GM12874 (cell line): ENCODE measurements at regions not wholly inside any gene's neighbourhood (a gene's known extent, or its start where the extent isn't known, plus 50 kb on each side); places are given as distances from the start of the nearest gene placed in this dataset.

Source experiments
- CTCF ChIP-seq: IDR thresholded peaks from 2 replicates; pipeline ENCODE4 v1.5.1; 2011; ENCODE audit warnings: low read depth, mild to moderate bottlenecking, control low read depth, low read length, moderate library complexity; ENCODE audit not compliant: insufficient read depth

GRCh38 chr10:76743169-76743568 is 894.4 kb downstream of the KCNMA1 start:
- no peak for TF ChIP-seq CTCF

GRCh38 chr10:76740514-76740913 is 897.1 kb downstream of the KCNMA1 start:
- no peak for TF ChIP-seq CTCF

- TF ChIP-seq CTCF, result no peak
Observed at GRCh38 chr10:76738991-76739390, 898.6 kb downstream of the KCNMA1 start.

- no peak for TF ChIP-seq CTCF
Observed at GRCh38 chr10:76736815-76737618, 900.6 kb downstream of the KCNMA1 start.

GRCh38 chr10:76736392-76736791 is 901.2 kb downstream of the KCNMA1 start:
- TF ChIP-seq CTCF, result no peak

- TF ChIP-seq CTCF, result no peak
Observed at GRCh38 chr10:76735866-76736265, 901.7 kb downstream of the KCNMA1 start.

GRCh38 chr10:76733441-76733936 is 904.1 kb downstream of the KCNMA1 start:
- TF ChIP-seq CTCF, result no peak
